HG03558 (cell line): ENCODE measurements at regions not wholly inside any gene's neighbourhood (a gene's known extent, or its start where the extent isn't known, plus 50 kb on each side); places are given as distances from the start of the nearest gene placed in this dataset.

Experiments
- ATAC-seq: cut with Tn5 transposase; IDR thresholded peaks from one replicate; pipeline ENCODE4 v1.9.1; 2021; ENCODE audit warnings: moderate number of reproducible peaks; ENCODE audit not compliant: unreplicated experiment; ENCODE audit errors: extremely low read depth

GRCh38 chr15:91468871-91469580 lies 369.0 kb downstream of the SV2B start:
- ATAC-seq = no peak

- no peak for ATAC-seq
Measured at GRCh38 chr15:91469632-91470567, 369.8 kb downstream of the SV2B start.

- no peak for ATAC-seq
Measured at GRCh38 chr15:91471468-91471867, 371.4 kb downstream of the SV2B start.

- no peak for ATAC-seq
Measured at GRCh38 chr15:91472316-91472756, 372.3 kb downstream of the SV2B start.

GRCh38 chr15:91473894-91474545 lies 374.0 kb downstream of the SV2B start:
- no peak for ATAC-seq

GRCh38 chr15:91476861-91477260 lies 376.6 kb upstream of the SLCO3A1 start:
- no peak for ATAC-seq

GRCh38 chr15:91478717-91479191 lies 374.8 kb upstream of the SLCO3A1 start:
- ATAC-seq = no peak

- no peak for ATAC-seq
Measured at GRCh38 chr15:91480426-91480825, 373.1 kb upstream of the SLCO3A1 start.

GRCh38 chr15:91482799-91483198 lies 370.7 kb upstream of the SLCO3A1 start:
- no peak for ATAC-seq

- ATAC-seq = no peak
Measured at GRCh38 chr15:91484141-91484540, 369.4 kb upstream of the SLCO3A1 start.

GRCh38 chr15:91488452-91488851 lies 365.1 kb upstream of the SLCO3A1 start:
- no peak for ATAC-seq

GRCh38 chr15:91490211-91490610 lies 363.3 kb upstream of the SLCO3A1 start:
- no peak for ATAC-seq

GRCh38 chr15:91491101-91491950 lies 362.2 kb upstream of the SLCO3A1 start:
- no peak for ATAC-seq

GRCh38 chr15:91496754-91497691 lies 356.5 kb upstream of the SLCO3A1 start:
- ATAC-seq = no peak

GRCh38 chr15:91498046-91498748 lies 355.3 kb upstream of the SLCO3A1 start:
- no peak for ATAC-seq

- no peak for ATAC-seq
Measured at GRCh38 chr15:91498749-91499062, 354.8 kb upstream of the SLCO3A1 start.

GRCh38 chr15:91499774-91500383 lies 353.6 kb upstream of the SLCO3A1 start:
- no peak for ATAC-seq

- no peak for ATAC-seq
Measured at GRCh38 chr15:91508633-91509032, 344.9 kb upstream of the SLCO3A1 start.
